Heart left ventricle (tissue), 13 donors: ENCODE measurements at regions not wholly inside any gene's neighbourhood (a gene's known extent, or its start where the extent isn't known, plus 50 kb on each side); places are given as distances from the start of the nearest gene placed in this dataset.

Source experiments
- CTCF ChIP-seq, 12 donors: fragments of 200-600 bp; sonication (generic) in 4 of 12; IDR thresholded peaks; one replicate each; pipeline versions ENCODE4 v1.5.0 to v1.8.0; 2018 to 2022; ENCODE audit warnings: antibody characterized with exemption in 12 of 12, mild to moderate bottlenecking in 5 of 12
- POLR2A ChIP-seq, 2 donors: fragments of 450-650 bp; IDR thresholded peaks; one replicate each; pipeline ENCODE4 v1.6.1; 2017; ENCODE audit warnings: antibody characterized with exemption in 2 of 2, mild to moderate bottlenecking in 2 of 2, moderate library complexity in 2 of 2
- donor health status: ischemic (EF 13 %, LVEDD 7.1; RV severe dilation, severe dysfunction).
- donor health status: DM: no; HTN: yes; CAD: no.
- donor health status: DM: no; HTN: no; CAD: no.
- donor health status: ischemic (EF 25% LVEDD 6.9; RV normal size, moderate dysfunction).
- donor health status: ischemic (EF 25% LVEDD 5.7; RV mildly dilated, moderate dysfunction).
- donor health status: ischemic (EF 35%, LVEDD 5.7; RV mildly dilated, moderate dysfunction).
- donor health status: nonischemic (EF 11% LVEDD 7.7; RV severe dilation, severe dysfunction).
- donor health status: DM: yes; HTN: yes; CAD: no.
- donor health status: PGD.
- donor health status: ischemic (EF 29% LVEDD 5.4; RV normal size, mild dysfunction).
- donor health status: nonischemic (EF 23%, LVEDD 6.1; RV moderate dilation, normal function).

DNA sequence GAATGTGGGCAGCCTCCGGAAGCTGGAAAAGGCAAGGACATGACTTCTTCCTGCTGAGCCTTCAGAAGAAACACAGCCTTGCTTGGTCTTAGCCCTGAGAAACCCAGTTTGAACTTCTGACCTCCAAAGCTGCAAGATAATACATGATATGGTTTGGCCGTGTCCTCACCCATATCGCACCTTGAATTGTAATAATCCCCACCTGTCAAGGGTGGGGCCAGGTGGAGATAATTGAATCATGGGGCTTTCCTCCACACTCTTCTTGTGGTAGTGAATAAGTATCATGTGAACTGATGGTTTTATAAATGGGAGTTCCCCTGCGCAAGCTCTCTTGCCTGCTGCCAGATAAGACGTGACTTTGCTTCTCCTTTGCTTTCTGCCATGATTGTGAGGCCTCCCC lies 310.9 kb downstream of the PSAT1 start:
- no peak for TF ChIP-seq CTCF (IDR thresholded peaks at IDR 0.05)
- TF ChIP-seq POLR2A (IDR thresholded peaks at IDR 0.05) = no peak
